T47D (cell line): ENCODE measurements at regions not wholly inside any gene's neighbourhood (a gene's known extent, or its start where the extent isn't known, plus 50 kb on each side); places are given as distances from the start of the nearest gene placed in this dataset.
A peak's percentile ranks its signal among the peaks of the same experiment; 100 is the strongest.
"Not testable (repeated sequence)": the region's sequence is repeated elsewhere in the genome, so short reads cannot be mapped to it uniquely, and the experiment has no call there.

Experiments used
- DNase-seq, 2 experiments: peaks; one replicate each; pipeline versions ENCODE4 v3.0.0 to v3.0.0-alpha.2; 2011 to 2012; ENCODE audit warnings: low read depth in 1 of 2, low spot score in 1 of 2
- JUND ChIP-seq: IDR thresholded peaks from 2 replicates; pipeline ENCODE4 v1.6.1; 2012; ENCODE audit warnings: low read depth
- in situ Hi-C: cut with HindIII; loops from 2 replicates; pipeline ENCODE4 v1.10.0; 2016; ENCODE audit warnings: low sequenced_read_pairs, low pct_unique_long_range_greater_than_20kb

GRCh38 chr2:121150713-121151112 lies 134.3 kb downstream of the TFCP2L1 start:
- no peak for DNase-seq
- TF ChIP-seq JUND = no peak
- in situ Hi-C loops = no loop called here

- DNase-seq = peak; percentile 16 to 55
- TF ChIP-seq JUND = no peak
- in situ Hi-C loops = no loop called here
Observed at GRCh38 chr2:121151311-121152109, 133.5 kb downstream of the TFCP2L1 start.

GRCh38 chr2:121152861-121153260 lies 132.1 kb downstream of the TFCP2L1 start:
- in situ Hi-C loops = no loop called here
- TF ChIP-seq JUND = no peak
- DNase-seq = no peak

DNA sequence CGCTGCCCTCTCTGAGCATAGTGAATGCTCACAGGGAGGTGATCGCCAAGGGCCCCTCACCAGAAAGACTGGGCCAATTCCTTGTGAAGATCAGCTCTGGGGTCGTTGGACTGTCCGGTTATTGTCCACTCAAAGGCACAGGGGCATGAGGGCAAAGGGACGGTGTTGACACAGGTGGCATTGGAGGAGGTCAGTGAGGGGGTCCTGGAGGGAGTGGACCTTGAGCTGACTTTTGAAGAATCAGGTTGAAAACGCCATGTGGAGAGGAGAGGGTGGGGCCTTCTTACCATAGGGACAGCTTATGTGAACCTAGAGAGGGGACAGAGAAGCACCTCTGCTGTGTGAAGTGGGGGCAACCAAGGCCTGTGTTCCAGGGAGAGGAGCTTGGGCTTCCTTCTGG lies 131.5 kb downstream of the TFCP2L1 start:
- TF ChIP-seq JUND = no peak
- in situ Hi-C loops = no loop called here

DNA sequence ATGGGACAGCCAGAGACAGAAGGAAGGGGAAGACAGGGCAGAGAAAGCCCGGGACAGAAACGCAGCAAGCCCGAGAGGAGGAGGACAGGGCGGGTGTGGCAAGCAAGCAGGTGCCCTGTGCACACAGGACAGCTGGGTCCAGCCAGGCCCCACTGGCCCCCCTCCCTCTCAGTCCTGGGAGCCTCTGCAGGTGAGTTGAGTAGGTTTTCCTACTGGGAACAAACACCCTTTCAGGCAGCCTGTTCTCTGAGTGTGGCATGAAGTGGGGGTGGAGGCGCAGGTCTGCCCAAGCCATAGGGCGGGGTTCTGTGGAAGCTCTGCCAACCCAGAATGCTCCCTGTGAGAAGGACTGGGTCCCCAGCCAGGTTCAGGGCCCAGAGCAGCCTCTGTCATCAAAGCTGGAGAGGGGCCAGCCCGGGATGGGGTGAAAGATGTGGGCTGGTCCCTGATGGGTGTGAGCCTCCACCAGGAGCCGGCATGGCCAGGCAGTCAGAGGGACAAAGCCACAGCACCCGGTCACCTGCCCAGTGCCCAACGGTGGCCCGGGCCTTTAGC lies 129.4 kb downstream of the TFCP2L1 start:
- no peak for DNase-seq

More for the DNA sequence above, 131.5 kb downstream of the TFCP2L1 start:
- DNase-seq = no peak

GRCh38 chr2:121157481-121157880 lies 127.5 kb downstream of the TFCP2L1 start:
- in situ Hi-C loops, DNase-seq: not testable (repeated sequence)

More for the DNA sequence above, 129.4 kb downstream of the TFCP2L1 start:
- in situ Hi-C loops = no loop called here
- TF ChIP-seq JUND = no peak

- DNase-seq = no peak
- in situ Hi-C loops = no loop called here
- no peak for TF ChIP-seq JUND
Observed at GRCh38 chr2:121159291-121160071, 125.5 kb downstream of the TFCP2L1 start.

DNA sequence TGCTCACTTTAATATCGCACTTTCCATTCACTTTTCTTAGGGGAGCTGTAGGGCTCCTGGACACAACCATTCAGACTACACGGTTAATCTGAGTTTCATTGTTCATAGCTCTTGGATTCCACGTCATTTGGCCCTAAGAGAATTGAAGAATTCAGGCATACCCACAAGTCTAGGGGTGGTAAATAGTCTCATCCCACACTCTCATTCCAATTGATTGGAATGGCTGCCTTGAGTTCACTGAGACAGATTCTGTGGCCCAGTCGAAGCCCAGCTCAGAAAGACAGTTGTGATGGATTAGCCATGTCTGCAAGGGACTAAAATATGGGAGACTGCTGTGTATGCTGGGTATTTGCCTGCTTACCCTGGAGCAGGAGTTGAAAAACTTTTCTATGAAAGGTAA lies 124.6 kb downstream of the TFCP2L1 start:
- no peak for TF ChIP-seq JUND
- DNase-seq = no peak
- in situ Hi-C loops = no loop called here

DNA sequence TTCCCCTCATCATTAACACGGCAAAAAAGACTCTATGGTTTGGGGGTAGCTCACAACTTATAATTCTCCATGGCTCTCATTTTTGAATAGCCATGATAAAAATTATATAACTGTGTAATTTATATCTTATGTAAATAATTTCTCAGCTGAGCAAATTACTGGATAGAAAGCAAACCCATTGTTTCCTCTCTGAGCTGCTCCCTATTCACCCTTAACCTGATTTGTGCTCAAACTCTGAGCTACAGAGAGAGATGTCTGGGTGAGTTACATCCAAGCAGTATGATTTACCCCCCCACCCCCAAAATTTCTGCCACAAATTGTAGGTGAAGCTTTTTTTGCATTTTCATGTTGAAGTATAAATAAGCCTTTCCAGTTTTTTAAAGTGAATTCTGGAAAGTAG lies 123.7 kb downstream of the TFCP2L1 start:
- in situ Hi-C loops = no loop called here
- no peak for DNase-seq
- TF ChIP-seq JUND = no peak

DNA sequence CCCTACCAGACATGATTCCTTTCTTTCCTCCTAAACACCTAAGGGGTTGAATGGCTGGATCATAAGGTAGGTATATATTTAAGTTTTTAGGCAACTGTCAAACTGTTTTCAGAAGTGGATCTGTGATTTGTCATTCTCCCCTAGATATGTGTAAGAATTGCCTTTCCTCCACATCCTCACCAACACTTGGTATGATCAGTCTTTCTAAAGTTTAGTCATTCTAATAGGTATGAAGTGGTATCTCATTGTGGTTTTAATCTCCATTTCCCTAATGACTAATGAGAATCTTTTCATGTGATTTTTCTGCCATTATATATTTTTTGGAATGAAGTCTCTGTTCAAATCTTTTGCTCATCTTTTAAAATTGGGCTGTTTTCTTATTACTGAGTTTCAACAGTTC lies 122.1 kb downstream of the TFCP2L1 start:
- DNase-seq = no peak
- in situ Hi-C loops = no loop called here

GRCh38 chr2:121164042-121164441 lies 121.0 kb downstream of the TFCP2L1 start:
- no peak for TF ChIP-seq JUND
- in situ Hi-C loops = no loop called here
- no peak for DNase-seq

More for the DNA sequence above, 122.1 kb downstream of the TFCP2L1 start:
- no peak for TF ChIP-seq JUND

DNA sequence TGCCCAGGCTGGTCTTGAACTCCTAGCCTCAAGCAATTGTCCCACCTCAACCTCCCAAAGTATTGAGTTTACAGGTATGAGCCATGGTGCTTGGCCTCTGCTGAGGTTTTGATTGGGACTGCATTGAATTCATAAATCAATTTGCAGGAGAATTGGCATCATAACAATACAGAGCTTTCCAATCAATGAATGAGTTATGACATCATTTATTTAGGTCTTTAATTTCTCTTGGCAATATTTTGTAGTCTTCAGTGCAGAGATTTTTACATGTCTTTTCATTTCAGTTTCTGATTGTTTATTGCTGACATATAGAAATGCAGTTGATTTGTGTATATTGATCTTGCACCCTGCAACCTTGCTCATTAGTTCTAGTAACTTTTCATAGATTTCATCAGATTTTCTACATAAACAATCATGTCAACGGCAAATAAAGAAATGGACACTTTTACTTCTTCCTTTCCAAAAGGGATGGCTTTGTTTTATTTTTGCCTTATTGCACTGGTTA lies 119.9 kb downstream of the TFCP2L1 start:
- DNase-seq = no peak
- no peak for TF ChIP-seq JUND
- in situ Hi-C loops = no loop called here
